ENCODE measurements at regions not wholly inside any gene's neighbourhood (a gene's known extent, or its start where the extent isn't known, plus 50 kb on each side); places are given as distances from the start of the nearest gene placed in this dataset.

DNA sequence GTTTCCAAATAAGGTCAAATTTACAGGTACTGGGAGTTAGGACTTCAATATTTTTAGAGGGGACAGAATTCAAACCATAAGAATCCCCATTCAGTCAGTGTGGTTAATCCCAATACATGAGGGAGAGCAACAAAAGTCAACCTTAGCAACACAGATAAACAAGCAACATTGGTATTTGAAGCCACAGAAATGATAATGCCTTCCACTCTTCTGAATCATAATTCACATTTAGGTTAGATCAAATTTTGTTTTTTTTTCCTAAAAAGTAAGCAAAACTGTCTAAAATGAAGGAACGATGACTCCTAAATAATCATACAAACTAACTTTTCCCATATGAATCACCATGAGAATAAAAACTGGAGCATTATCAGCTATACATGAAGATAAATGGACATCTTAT is 246.0 kb upstream of the TENT5A start:
- Mint-ChIP-seq H3K36me3 (no peaks in the 10 kb centered on the region), H3K27me3 (ENCODE audit: low read depth) (no peaks in the 10 kb centered on the region), H3K9me3 (peaks cover 4% of the 10 kb centered on the region), H3K27ac (peak overlapping the region; percentile 69), H3K4me3 (no peak overlapping the region), H3K4me1 (peaks cover 18% of the 10 kb centered on the region)
- no peak for DNase-seq (ENCODE audit: low spot score in 2 of 2, unreplicated experiment in 2 of 2)
- TF ChIP-seq, protein P1, sequence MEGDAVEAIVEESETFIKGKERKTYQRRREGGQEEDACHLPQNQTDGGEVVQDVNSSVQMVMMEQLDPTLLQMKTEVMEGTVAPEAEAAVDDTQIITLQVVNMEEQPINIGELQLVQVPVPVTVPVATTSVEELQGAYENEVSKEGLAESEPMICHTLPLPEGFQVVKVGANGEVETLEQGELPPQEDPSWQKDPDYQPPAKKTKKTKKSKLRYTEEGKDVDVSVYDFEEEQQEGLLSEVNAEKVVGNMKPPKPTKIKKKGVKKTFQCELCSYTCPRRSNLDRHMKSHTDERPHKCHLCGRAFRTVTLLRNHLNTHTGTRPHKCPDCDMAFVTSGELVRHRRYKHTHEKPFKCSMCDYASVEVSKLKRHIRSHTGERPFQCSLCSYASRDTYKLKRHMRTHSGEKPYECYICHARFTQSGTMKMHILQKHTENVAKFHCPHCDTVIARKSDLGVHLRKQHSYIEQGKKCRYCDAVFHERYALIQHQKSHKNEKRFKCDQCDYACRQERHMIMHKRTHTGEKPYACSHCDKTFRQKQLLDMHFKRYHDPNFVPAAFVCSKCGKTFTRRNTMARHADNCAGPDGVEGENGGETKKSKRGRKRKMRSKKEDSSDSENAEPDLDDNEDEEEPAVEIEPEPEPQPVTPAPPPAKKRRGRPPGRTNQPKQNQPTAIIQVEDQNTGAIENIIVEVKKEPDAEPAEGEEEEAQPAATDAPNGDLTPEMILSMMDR (IDR thresholded peaks at IDR 0.05; ENCODE audit: unreplicated experiment) = no peak

- H3K36me3 Mint-ChIP-seq = no peaks in the 10 kb centered on the region
- no peaks in the 10 kb centered on the region for H3K27me3 Mint-ChIP-seq (ENCODE audit: low read depth)
- peaks cover 4% of the 10 kb centered on the region for H3K9me3 Mint-ChIP-seq
- TF ChIP-seq, protein P1 (IDR thresholded peaks at IDR 0.05; ENCODE audit: unreplicated experiment) = no peak
- no peak for DNase-seq (ENCODE audit: low spot score in 2 of 2, unreplicated experiment in 2 of 2)
- H3K4me1 Mint-ChIP-seq = peaks cover 18% of the 10 kb centered on the region
- H3K27ac Mint-ChIP-seq = peak overlapping the region; percentile 84
- H3K4me3 Mint-ChIP-seq = no peak overlapping the region
Measured at GRCh38 chr6:81997090-81997926, 244.8 kb upstream of the TENT5A start.

GRCh38 chr6:81996414-81996813 is 243.9 kb upstream of the TENT5A start:
- H3K9me3 Mint-ChIP-seq = peaks cover 4% of the 10 kb centered on the region
- no peaks in the 10 kb centered on the region for H3K27me3 Mint-ChIP-seq (ENCODE audit: low read depth)
- H3K36me3 Mint-ChIP-seq = no peaks in the 10 kb centered on the region
- peaks cover 18% of the 10 kb centered on the region for H3K4me1 Mint-ChIP-seq
- H3K4me3 Mint-ChIP-seq = no peak overlapping the region
- DNase-seq (ENCODE audit: low spot score in 2 of 2, unreplicated experiment in 2 of 2) = no peak
- TF ChIP-seq, protein P1 (IDR thresholded peaks at IDR 0.05; ENCODE audit: unreplicated experiment) = no peak
- no peak overlapping the region for H3K27ac Mint-ChIP-seq

GRCh38 chr6:81995548-81996289 is 243.2 kb upstream of the TENT5A start:
- Mint-ChIP-seq H3K4me3 (no peak overlapping the region), H3K9me3 (peaks cover 4% of the 10 kb centered on the region), H3K36me3 (no peaks in the 10 kb centered on the region), H3K27me3 (ENCODE audit: low read depth) (no peaks in the 10 kb centered on the region), H3K27ac (peak overlapping the region; percentile 14), H3K4me1 (peaks cover 18% of the 10 kb centered on the region)
- TF ChIP-seq, protein P1 (IDR thresholded peaks at IDR 0.05; ENCODE audit: unreplicated experiment) = no peak
- no peak for DNase-seq (ENCODE audit: low spot score in 2 of 2, unreplicated experiment in 2 of 2)

DNA sequence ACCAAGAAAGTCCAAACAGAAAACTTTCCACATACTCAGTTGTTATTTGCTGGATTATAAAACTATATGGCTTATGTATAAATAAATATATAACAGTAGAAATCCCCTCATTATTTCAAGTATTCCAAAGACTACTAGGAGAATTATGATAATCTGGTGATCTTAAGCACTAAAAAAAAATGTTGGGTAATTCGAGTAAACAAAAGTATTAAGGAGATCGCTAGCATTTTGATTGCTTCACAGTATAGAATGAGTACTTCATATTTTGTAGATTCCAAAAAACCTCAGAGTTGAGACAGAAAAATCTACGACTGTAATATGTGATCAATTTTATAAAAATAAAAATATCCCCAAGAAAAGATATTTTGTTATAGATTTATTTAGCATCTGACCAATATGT is 236.4 kb upstream of the TENT5A start:
- Mint-ChIP-seq H3K27ac (no peak overlapping the region), H3K27me3 (ENCODE audit: low read depth) (no peaks in the 10 kb centered on the region), H3K4me1 (peaks cover 3% of the 10 kb centered on the region), H3K4me3 (no peak overlapping the region), H3K9me3 (peaks cover 12% of the 10 kb centered on the region), H3K36me3 (no peaks in the 10 kb centered on the region)
- TF ChIP-seq, protein P1 (IDR thresholded peaks at IDR 0.05; ENCODE audit: unreplicated experiment) = no peak
- DNase-seq (ENCODE audit: low spot score in 2 of 2, unreplicated experiment in 2 of 2) = no peak

Measured in mesothelial cell of epicardium (in vitro differentiated cells).